Neural progenitor cell (in vitro differentiated cells): ENCODE measurements at regions not wholly inside any gene's neighbourhood (a gene's known extent, or its start where the extent isn't known, plus 50 kb on each side); places are given as distances from the start of the nearest gene placed in this dataset.

Experiments
- DNase-seq: peaks from one replicate; pipeline ENCODE4 v3.0.0-alpha.2; 2016; ENCODE audit warnings: low spot score
- H2AFZ ChIP-seq: fragments of 200-600 bp; sonication (generic); replicated peaks from 2 replicates; pipeline ENCODE4 v1.6.1; 2016; ENCODE audit warnings: antibody characterized with exemption
- H3F3A ChIP-seq: fragments of 200-600 bp; sonication (generic); 2 replicates; pipeline ENCODE4 v1.6.1; 2016; ENCODE audit warnings: antibody characterized with exemption, low read depth
- H3K27ac ChIP-seq: fragments of 200-600 bp; sonication (generic); 2 replicates; pipeline ENCODE4 v1.5.1; 2016; ENCODE audit warnings: mild to moderate bottlenecking
- H3K27me3 ChIP-seq: fragments of 200-600 bp; sonication (generic); 2 replicates; pipeline ENCODE4 v1.6.1; 2016; ENCODE audit warnings: mild to moderate bottlenecking, moderate library complexity
- H3K36me3 ChIP-seq: fragments of 200-600 bp; sonication (generic); 2 replicates; pipeline ENCODE4 v1.5.1; 2016
- H3K4me1 ChIP-seq: fragments of 200-600 bp; sonication (generic); 2 replicates; pipeline ENCODE4 v1.6.1; 2016; ENCODE audit warnings: mixed run types
- H3K4me2 ChIP-seq: fragments of 200-600 bp; sonication (generic); 2 replicates; pipeline ENCODE4 v1.6.1; 2016
- H3K4me3 ChIP-seq: fragments of 200-600 bp; sonication (generic); 2 replicates; pipeline ENCODE4 v1.5.1; 2016
- H3K79me2 ChIP-seq: fragments of 200-600 bp; sonication (generic); 2 replicates; pipeline ENCODE4 v1.6.1; 2016; ENCODE audit warnings: low read depth
- H3K9ac ChIP-seq: fragments of 200-600 bp; sonication (generic); 2 replicates; pipeline ENCODE4 v1.6.1; 2016
- H3K9me3 ChIP-seq: fragments of 200-600 bp; sonication (generic); 2 replicates; pipeline ENCODE4 v1.5.1; 2016; ENCODE audit warnings: low read depth
- H4K20me1 ChIP-seq: fragments of 200-600 bp; sonication (generic); 2 replicates; pipeline ENCODE4 v1.6.1; 2016; ENCODE audit warnings: low read depth
- H3K27ac Mint-ChIP-seq: 3 replicates; pipeline ENCODE4 v1.8.0; 2021; ENCODE audit warnings: mixed read lengths
- H3K27me3 Mint-ChIP-seq: 2 replicates; pipeline ENCODE4 v1.8.0; 2022; ENCODE audit warnings: low read depth, mild to moderate bottlenecking, inconsistent platforms, moderate library complexity, mixed read lengths; ENCODE audit not compliant: insufficient read depth
- H3K36me3 Mint-ChIP-seq: 3 replicates; pipeline ENCODE4 v1.8.0; 2021; ENCODE audit warnings: mixed read lengths
- H3K4me1 Mint-ChIP-seq: 3 replicates; pipeline ENCODE4 v1.8.0; 2021; ENCODE audit warnings: mixed read lengths
- H3K4me3 Mint-ChIP-seq: 3 replicates; pipeline ENCODE4 v1.8.0; 2021; ENCODE audit warnings: mild to moderate bottlenecking, moderate library complexity, mixed read lengths
- H3K9me3 Mint-ChIP-seq: 3 replicates; pipeline ENCODE4 v1.8.0; 2020; ENCODE audit warnings: mixed read lengths
- EZH2 ChIP-seq: fragments of 200-600 bp; sonication (generic); IDR thresholded peaks from 2 replicates; pipeline ENCODE4 v1.6.1; 2017; ENCODE audit warnings: antibody characterized with exemption, mild to moderate bottlenecking, moderate library complexity
- EZH2phosphoT487 ChIP-seq: fragments of 200-600 bp; sonication (generic); IDR thresholded peaks from 2 replicates; pipeline ENCODE4 v1.6.1; 2017; ENCODE audit warnings: antibody characterized with exemption
- TF ChIP-seq, protein P1 (sequence below): fragments of 200-600 bp; sonication (generic); IDR thresholded peaks from 2 replicates; pipeline ENCODE4 v1.5.1; 2017; ENCODE audit warnings: antibody characterized with exemption, mild to moderate bottlenecking

DNA sequence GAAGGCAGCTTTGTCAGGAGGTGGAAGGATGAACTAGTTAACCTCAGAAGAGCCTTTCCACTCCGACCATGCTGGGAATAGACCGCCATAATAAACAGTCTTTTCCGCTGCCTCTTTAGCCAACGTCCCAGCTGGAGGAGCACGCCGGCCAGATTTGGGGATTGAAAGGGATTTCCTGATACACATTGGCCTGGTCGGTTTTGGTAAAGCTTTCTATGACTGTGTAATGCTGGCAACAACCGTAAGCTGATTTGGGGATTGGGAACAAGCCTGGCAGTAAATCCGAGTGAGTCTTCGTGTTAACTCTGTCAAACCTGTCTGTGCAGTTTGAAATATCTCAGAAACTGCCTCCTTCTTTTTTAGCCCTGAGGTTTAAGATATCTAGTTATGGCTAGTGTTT, 87.0 kb downstream of the DAD1 start:
- no peaks in the 10 kb centered on the region for H3K36me3 Mint-ChIP-seq

DNA sequence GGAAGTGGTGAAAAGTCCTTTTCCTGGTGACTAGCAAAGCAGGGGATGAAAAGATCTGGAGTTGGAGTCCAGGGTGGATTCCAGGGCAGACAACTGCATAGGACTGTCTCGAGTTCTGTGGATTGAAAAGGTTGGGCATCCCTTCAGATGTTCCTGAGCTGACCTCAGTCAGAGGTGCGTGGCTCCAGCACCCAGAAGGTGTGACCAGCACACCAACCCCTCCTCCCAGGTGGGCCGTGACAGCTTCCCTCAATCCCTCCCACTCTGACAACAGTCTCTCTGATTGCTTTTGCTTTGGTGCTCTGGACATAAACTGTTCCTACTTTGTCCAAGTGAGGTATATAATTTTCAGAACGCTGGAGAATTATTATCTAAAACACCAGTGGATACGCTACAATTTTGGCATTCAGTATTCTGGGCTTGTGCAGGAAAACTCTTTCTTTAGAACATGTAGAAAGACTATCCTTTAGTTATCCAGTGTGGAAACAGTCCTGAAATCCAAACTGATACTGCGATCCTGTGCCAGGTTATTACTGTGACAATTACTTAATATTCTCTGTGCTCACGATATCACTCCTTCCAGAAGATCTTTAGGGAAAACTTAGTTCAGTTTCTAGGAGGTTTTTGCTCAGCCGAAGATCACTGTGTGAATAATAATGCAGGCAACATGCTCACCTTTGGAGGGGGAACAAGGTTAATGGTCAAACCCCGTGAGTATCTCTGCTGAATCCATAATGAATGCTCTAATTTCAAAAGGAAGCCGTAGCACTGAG, 87.9 kb downstream of the DAD1 start:
- no peak for TF ChIP-seq EZH2
- TF ChIP-seq EZH2phosphoT487: no peak
- Mint-ChIP-seq H3K36me3 (no peaks in the 10 kb centered on the region), H3K9me3 (no peaks in the 10 kb centered on the region), H3K4me1 (peaks cover 22% of the 10 kb centered on the region), H3K27me3 (peaks cover 6% of the 10 kb centered on the region), H3K4me3 (no peak overlapping the region), H3K27ac (no peak overlapping the region)
- no peaks in the 10 kb centered on the region for H3K27me3 ChIP-seq
- no peak overlapping the region for H3K9ac ChIP-seq
- H3K36me3 ChIP-seq: no peaks in the 10 kb centered on the region
- H3K27ac ChIP-seq: no peak overlapping the region
- H4K20me1 ChIP-seq: no peaks in the 10 kb centered on the region
- no peaks in the 10 kb centered on the region for H3K9me3 ChIP-seq
- H3K4me3 ChIP-seq: no peak overlapping the region
- H3F3A ChIP-seq: no peaks in the 10 kb centered on the region
- no peak overlapping the region for H3K4me2 ChIP-seq
- H2AFZ ChIP-seq: no peak overlapping the region
- DNase-seq: no peak
- peaks cover 7% of the 10 kb centered on the region for H3K4me1 ChIP-seq
- no peaks in the 10 kb centered on the region for H3K79me2 ChIP-seq

More for the DNA sequence above, 87.0 kb downstream of the DAD1 start:
- Histone ChIP-seq H3K9ac (no peak overlapping the region), H3K27me3 (no peaks in the 10 kb centered on the region), H3F3A (no peaks in the 10 kb centered on the region), H3K4me1 (peaks cover 7% of the 10 kb centered on the region), H3K4me3 (no peak overlapping the region), H3K79me2 (no peaks in the 10 kb centered on the region), H3K36me3 (no peaks in the 10 kb centered on the region), H3K4me2 (no peak overlapping the region), H4K20me1 (no peaks in the 10 kb centered on the region), H2AFZ (no peak overlapping the region), H3K9me3 (no peaks in the 10 kb centered on the region), H3K27ac (no peak overlapping the region)
- Mint-ChIP-seq H3K27me3 (peaks cover 7% of the 10 kb centered on the region), H3K4me1 (peaks cover 30% of the 10 kb centered on the region), H3K27ac (no peak overlapping the region), H3K4me3 (no peak overlapping the region), H3K9me3 (no peaks in the 10 kb centered on the region)
- TF ChIP-seq, protein P1, sequence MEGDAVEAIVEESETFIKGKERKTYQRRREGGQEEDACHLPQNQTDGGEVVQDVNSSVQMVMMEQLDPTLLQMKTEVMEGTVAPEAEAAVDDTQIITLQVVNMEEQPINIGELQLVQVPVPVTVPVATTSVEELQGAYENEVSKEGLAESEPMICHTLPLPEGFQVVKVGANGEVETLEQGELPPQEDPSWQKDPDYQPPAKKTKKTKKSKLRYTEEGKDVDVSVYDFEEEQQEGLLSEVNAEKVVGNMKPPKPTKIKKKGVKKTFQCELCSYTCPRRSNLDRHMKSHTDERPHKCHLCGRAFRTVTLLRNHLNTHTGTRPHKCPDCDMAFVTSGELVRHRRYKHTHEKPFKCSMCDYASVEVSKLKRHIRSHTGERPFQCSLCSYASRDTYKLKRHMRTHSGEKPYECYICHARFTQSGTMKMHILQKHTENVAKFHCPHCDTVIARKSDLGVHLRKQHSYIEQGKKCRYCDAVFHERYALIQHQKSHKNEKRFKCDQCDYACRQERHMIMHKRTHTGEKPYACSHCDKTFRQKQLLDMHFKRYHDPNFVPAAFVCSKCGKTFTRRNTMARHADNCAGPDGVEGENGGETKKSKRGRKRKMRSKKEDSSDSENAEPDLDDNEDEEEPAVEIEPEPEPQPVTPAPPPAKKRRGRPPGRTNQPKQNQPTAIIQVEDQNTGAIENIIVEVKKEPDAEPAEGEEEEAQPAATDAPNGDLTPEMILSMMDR: no peak
- TF ChIP-seq EZH2 (no peak), EZH2phosphoT487 (no peak)
- DNase-seq: no peak

DNA sequence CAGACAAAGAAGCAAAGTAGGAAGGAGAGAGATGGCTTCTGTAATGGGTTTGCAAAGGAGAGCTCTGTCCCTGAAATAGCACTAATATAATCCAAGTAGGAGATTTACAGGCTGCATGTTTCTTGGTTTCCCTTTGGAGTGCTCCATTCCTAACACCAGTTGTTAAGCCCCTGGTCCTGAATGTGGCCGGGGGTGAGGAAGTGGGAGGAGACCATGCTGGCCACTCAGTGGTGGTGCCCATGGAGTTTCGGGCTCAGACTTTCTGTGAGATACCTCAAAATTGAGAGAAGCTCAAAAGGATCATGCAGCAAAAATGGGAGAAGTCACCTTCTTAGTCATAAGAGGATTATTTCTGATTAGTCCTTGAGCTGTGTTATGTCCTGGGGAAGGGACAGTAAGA, 88.5 kb downstream of the DAD1 start:
- DNase-seq: no peak
- Mint-ChIP-seq H3K4me3 (no peak overlapping the region), H3K27ac (no peak overlapping the region), H3K36me3 (no peaks in the 10 kb centered on the region), H3K27me3 (peaks cover 6% of the 10 kb centered on the region), H3K4me1 (peaks cover 22% of the 10 kb centered on the region), H3K9me3 (no peaks in the 10 kb centered on the region)
- H3K36me3 ChIP-seq: no peaks in the 10 kb centered on the region
- peaks cover 7% of the 10 kb centered on the region for H3K4me1 ChIP-seq
- no peaks in the 10 kb centered on the region for H3K9me3 ChIP-seq
- no peak overlapping the region for H3K4me2 ChIP-seq
- no peaks in the 10 kb centered on the region for H3K79me2 ChIP-seq
- no peak overlapping the region for H3K9ac ChIP-seq
- H3F3A ChIP-seq: no peaks in the 10 kb centered on the region
- H4K20me1 ChIP-seq: no peaks in the 10 kb centered on the region
- TF ChIP-seq EZH2phosphoT487 (no peak), EZH2 (no peak)
- TF ChIP-seq, protein P1: no peak
- no peak overlapping the region for H2AFZ ChIP-seq
- no peaks in the 10 kb centered on the region for H3K27me3 ChIP-seq
- no peak overlapping the region for H3K27ac ChIP-seq
- H3K4me3 ChIP-seq: no peak overlapping the region

DNA sequence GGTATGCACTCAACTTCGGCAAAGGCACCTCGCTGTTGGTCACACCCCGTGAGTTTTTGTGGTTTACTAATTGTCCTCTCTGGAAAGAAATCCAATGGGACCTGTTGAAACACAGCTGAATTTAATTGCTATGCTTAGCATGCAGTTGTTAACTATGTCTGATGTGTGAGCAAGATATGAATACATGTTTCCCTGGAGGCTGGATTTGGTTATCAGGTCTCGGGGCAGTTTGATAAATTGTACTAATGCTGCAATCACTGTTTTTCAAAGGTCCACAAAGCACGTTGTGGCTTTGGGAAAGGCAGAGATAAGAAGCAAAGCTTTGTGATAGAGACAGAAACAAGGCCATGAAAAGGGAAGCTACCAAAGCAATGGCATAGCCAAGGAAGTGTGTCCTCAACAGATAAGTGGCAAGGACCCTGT, 91.3 kb downstream of the DAD1 start:
- no peak overlapping the region for H3K4me3 Mint-ChIP-seq
- Histone ChIP-seq H3K4me1 (peaks cover 7% of the 10 kb centered on the region), H3K4me2 (no peak overlapping the region), H3K4me3 (no peak overlapping the region), H3F3A (no peaks in the 10 kb centered on the region), H4K20me1 (no peaks in the 10 kb centered on the region), H3K79me2 (no peaks in the 10 kb centered on the region), H3K27me3 (no peaks in the 10 kb centered on the region), H3K36me3 (no peaks in the 10 kb centered on the region), H3K9ac (no peak overlapping the region), H2AFZ (no peak overlapping the region), H3K27ac (no peak overlapping the region), H3K9me3 (no peaks in the 10 kb centered on the region)
- H3K4me1 Mint-ChIP-seq: peaks cover 29% of the 10 kb centered on the region
- peaks cover 10% of the 10 kb centered on the region for H3K27me3 Mint-ChIP-seq
- H3K36me3 Mint-ChIP-seq: no peaks in the 10 kb centered on the region
- H3K27ac Mint-ChIP-seq: no peak overlapping the region
- H3K9me3 Mint-ChIP-seq: no peaks in the 10 kb centered on the region
- no peak for DNase-seq
- TF ChIP-seq EZH2phosphoT487 (no peak), EZH2 (no peak)
- TF ChIP-seq, protein P1: no peak
